MM.1S (cell line): ENCODE measurements at regions not wholly inside any gene's neighbourhood (a gene's known extent, or its start where the extent isn't known, plus 50 kb on each side); places are given as distances from the start of the nearest gene placed in this dataset.

Experiments
- DNase-seq: peaks from one replicate; pipeline ENCODE4 v3.0.0-alpha.2; 2015
- H2AFZ ChIP-seq: fragments of 300-600 bp; sonication (generic); 2 replicates; pipeline ENCODE4 v1.6.0; 2016; ENCODE audit warnings: antibody characterized with exemption, low read length
- H3F3A ChIP-seq: fragments of 300-600 bp; sonication (generic); 2 replicates; pipeline ENCODE4 v1.6.1; 2016; ENCODE audit warnings: mild to moderate bottlenecking, antibody characterized with exemption, low read length, moderate library complexity, mixed read lengths; ENCODE audit not compliant: insufficient read depth
- H3K27ac ChIP-seq: fragments of 300-600 bp; sonication (generic); 2 replicates; pipeline ENCODE4 v1.5.1; 2016; ENCODE audit warnings: mild to moderate bottlenecking, low read length
- H3K27me3 ChIP-seq: fragments of 300-600 bp; sonication (generic); replicated peaks from 2 replicates; pipeline ENCODE4 v1.6.0; 2016; ENCODE audit warnings: low read length; ENCODE audit not compliant: insufficient read depth
- H3K36me3 ChIP-seq: fragments of 300-600 bp; sonication (generic); replicated peaks from 2 replicates; pipeline ENCODE4 v1.6.1; 2016; ENCODE audit warnings: mild to moderate bottlenecking, low read length, mixed read lengths; ENCODE audit not compliant: insufficient read depth
- H3K4me1 ChIP-seq: fragments of 300-600 bp; sonication (generic); 2 replicates; pipeline ENCODE4 v1.6.1; 2016; ENCODE audit warnings: low read length, mixed read lengths
- H3K4me2 ChIP-seq: fragments of 300-600 bp; sonication (generic); 2 replicates; pipeline ENCODE4 v1.6.0; 2016; ENCODE audit warnings: low read depth, low read length
- H3K4me3 ChIP-seq: fragments of 300-600 bp; sonication (generic); 2 replicates; pipeline ENCODE4 v1.5.1; 2016; ENCODE audit warnings: low read length, mixed read lengths
- H3K79me2 ChIP-seq: fragments of 300-600 bp; sonication (generic); 2 replicates; pipeline ENCODE4 v1.6.1; 2016; ENCODE audit warnings: mixed run types, low read length, mixed read lengths
- H3K9ac ChIP-seq: fragments of 300-600 bp; sonication (generic); 2 replicates; pipeline ENCODE4 v1.6.1; 2016; ENCODE audit warnings: low read length, mixed read lengths
- H3K9me2 ChIP-seq: fragments of 300-600 bp; sonication (generic); replicated peaks from 2 replicates; pipeline ENCODE4 v1.6.1; 2016; ENCODE audit warnings: mild to moderate bottlenecking, low read length, mixed read lengths; ENCODE audit not compliant: insufficient read depth
- H3K9me3 ChIP-seq: fragments of 300-600 bp; sonication (generic); replicated peaks from 2 replicates; pipeline ENCODE4 v1.6.1; 2016; ENCODE audit warnings: mild to moderate bottlenecking, low read length, mixed read lengths; ENCODE audit not compliant: insufficient read depth
- H4K20me1 ChIP-seq: fragments of 300-600 bp; sonication (generic); 2 replicates; pipeline ENCODE4 v1.6.1; 2016; ENCODE audit warnings: mild to moderate bottlenecking, low read length, moderate library complexity, mixed read lengths; ENCODE audit not compliant: insufficient read depth
- EZH2 ChIP-seq: fragments of 300-600 bp; sonication (generic); optimal IDR thresholded peaks from 2 replicates; pipeline ENCODE3; 2017; ENCODE audit warnings: low read depth, mild to moderate bottlenecking, antibody characterized with exemption, low read length, mixed read lengths
- EZH2phosphoT487 ChIP-seq: fragments of 300-600 bp; sonication (generic); IDR thresholded peaks from 2 replicates; pipeline ENCODE4 v1.6.1; 2018; ENCODE audit warnings: antibody characterized with exemption, low read length
- TF ChIP-seq, protein P1 (sequence below): fragments of 300-600 bp; sonication (generic); IDR thresholded peaks from 2 replicates; pipeline ENCODE4 v1.5.1; 2016; ENCODE audit warnings: antibody characterized with exemption, low read length, mixed read lengths

GRCh38 chr6:20006037-20006436, 168.9 kb downstream of the ID4 start:
- TF ChIP-seq, protein P1, sequence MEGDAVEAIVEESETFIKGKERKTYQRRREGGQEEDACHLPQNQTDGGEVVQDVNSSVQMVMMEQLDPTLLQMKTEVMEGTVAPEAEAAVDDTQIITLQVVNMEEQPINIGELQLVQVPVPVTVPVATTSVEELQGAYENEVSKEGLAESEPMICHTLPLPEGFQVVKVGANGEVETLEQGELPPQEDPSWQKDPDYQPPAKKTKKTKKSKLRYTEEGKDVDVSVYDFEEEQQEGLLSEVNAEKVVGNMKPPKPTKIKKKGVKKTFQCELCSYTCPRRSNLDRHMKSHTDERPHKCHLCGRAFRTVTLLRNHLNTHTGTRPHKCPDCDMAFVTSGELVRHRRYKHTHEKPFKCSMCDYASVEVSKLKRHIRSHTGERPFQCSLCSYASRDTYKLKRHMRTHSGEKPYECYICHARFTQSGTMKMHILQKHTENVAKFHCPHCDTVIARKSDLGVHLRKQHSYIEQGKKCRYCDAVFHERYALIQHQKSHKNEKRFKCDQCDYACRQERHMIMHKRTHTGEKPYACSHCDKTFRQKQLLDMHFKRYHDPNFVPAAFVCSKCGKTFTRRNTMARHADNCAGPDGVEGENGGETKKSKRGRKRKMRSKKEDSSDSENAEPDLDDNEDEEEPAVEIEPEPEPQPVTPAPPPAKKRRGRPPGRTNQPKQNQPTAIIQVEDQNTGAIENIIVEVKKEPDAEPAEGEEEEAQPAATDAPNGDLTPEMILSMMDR: no peak
- TF ChIP-seq EZH2phosphoT487 (no peak), EZH2 (no peak)
- H3F3A ChIP-seq: no peaks in the 10 kb centered on the region
- H4K20me1 ChIP-seq: no peaks in the 10 kb centered on the region
- no peaks in the 10 kb centered on the region for H3K9me2 ChIP-seq
- no peak overlapping the region for H2AFZ ChIP-seq
- H3K9ac ChIP-seq: no peak overlapping the region
- no peaks in the 10 kb centered on the region for H3K79me2 ChIP-seq
- no peak overlapping the region for H3K4me3 ChIP-seq
- no peak overlapping the region for H3K4me2 ChIP-seq
- H3K27me3 ChIP-seq: no peaks in the 10 kb centered on the region
- H3K4me1 ChIP-seq: no peaks in the 10 kb centered on the region
- no peaks in the 10 kb centered on the region for H3K9me3 ChIP-seq
- DNase-seq: no peak
- H3K27ac ChIP-seq: no peak overlapping the region
- no peaks in the 10 kb centered on the region for H3K36me3 ChIP-seq

GRCh38 chr6:20008131-20008530, 171.0 kb downstream of the ID4 start:
- Histone ChIP-seq H3K4me3 (no peak overlapping the region), H3K36me3 (no peaks in the 10 kb centered on the region), H3K79me2 (no peaks in the 10 kb centered on the region), H3K27ac (no peak overlapping the region), H3K9ac (no peak overlapping the region), H3K9me3 (no peaks in the 10 kb centered on the region), H3K4me1 (no peaks in the 10 kb centered on the region), H4K20me1 (no peaks in the 10 kb centered on the region), H3K27me3 (no peaks in the 10 kb centered on the region), H3K9me2 (no peaks in the 10 kb centered on the region), H3F3A (no peaks in the 10 kb centered on the region), H2AFZ (no peak overlapping the region), H3K4me2 (no peak overlapping the region)
- no peak for DNase-seq
- TF ChIP-seq EZH2phosphoT487 (no peak), EZH2 (no peak)
- TF ChIP-seq, protein P1: no peak

DNA sequence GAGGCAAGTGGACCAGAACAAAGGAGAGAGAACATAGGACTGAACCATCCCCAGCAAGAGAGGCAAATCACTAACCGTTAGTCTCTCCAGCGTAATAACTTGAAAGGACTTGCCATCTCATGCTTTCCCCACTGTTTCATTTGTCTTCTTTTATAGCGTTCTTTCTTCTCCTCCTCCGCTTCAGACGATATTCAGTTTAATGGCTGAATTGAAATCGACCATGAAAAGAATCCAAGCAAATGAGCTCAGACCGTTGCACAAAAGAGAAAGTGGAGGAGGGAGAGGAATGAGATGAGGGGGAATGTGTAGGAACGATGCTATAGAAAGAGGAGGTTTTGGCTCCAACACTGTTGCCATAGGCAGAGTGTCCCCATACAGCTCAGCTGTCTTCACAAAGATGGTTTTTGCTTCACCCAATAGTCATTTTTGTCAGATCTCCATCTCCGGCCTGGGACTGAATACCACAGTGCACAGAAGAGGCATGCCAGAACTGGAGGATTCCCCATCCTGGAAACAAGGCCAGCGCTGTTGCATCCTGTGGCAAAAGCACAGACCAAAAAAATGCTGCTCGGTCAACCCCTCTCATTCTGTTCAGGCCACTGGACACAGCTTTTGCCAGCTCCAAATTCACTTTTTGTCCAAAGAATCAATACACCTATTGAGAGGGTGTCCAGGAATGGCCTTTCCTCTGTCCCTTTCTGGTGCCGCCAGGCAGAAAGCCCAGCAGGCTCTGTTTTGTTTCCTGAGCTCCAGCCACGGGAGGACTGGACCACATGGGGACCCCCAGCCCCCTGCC, 176.1 kb downstream of the ID4 start:
- Histone ChIP-seq H3K36me3 (no peaks in the 10 kb centered on the region), H3K9me2 (no peaks in the 10 kb centered on the region), H3K27me3 (no peaks in the 10 kb centered on the region), H3F3A (no peaks in the 10 kb centered on the region), H3K27ac (no peak overlapping the region), H3K9ac (no peak overlapping the region), H3K4me1 (no peaks in the 10 kb centered on the region), H3K9me3 (no peaks in the 10 kb centered on the region), H2AFZ (no peak overlapping the region), H3K79me2 (no peaks in the 10 kb centered on the region), H3K4me3 (no peak overlapping the region), H4K20me1 (no peaks in the 10 kb centered on the region), H3K4me2 (no peak overlapping the region)
- DNase-seq: no peak
- TF ChIP-seq, protein P1: no peak
- no peak for TF ChIP-seq EZH2phosphoT487
- no peak for TF ChIP-seq EZH2
